T-helper 2 cell (primary cell): ENCODE measurements at regions not wholly inside any gene's neighbourhood (a gene's known extent, or its start where the extent isn't known, plus 50 kb on each side); places are given as distances from the start of the nearest gene placed in this dataset.
"Not testable (repeated sequence)": the region's sequence is repeated elsewhere in the genome, so short reads cannot be mapped to it uniquely, and the experiment has no call there.

ENCODE experiments used
- DNase-seq, 5 experiments: peaks; one replicate each; pipeline versions ENCODE4 v3.0.0 to v3.0.0-alpha.2; 2012 to 2022

DNA sequence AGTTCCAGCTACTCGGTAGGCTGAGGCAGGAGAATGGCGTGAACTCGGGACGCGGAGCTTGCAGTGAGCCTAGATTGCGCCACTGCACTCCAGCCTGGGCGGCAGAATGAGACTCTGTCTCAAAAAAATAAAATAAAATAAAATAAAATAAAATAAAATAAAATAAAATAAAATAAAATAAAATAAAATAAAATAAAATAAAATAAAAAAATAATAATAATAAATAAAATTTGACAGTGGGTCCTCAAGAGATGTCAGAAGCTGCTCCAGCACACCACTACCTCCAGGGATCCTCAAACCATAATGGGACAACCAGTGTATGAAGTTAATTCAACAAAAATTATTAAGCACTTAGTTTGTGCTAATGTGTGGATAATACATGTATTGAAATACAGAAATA lies 97.4 kb downstream of the SLC17A6 start:
- not testable (repeated sequence) for DNase-seq

DNA sequence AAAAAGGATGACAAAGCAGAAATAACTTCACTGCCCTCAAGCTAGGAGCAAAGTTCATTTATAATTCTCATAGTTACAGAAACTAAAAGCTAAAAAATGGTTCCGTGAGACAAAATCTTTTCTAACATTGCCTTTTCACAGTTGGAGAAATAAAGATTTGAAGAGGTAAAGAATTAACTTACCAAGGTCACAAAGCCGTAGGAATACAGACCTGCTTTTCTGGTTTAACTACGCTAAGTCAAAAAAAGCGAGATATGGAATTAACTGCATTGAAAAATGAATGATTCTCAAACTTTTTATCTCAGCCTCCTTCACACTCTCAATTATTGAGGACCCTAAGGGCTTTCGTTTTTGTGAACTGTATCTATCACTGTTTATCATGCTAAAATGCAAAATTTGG lies 95.3 kb downstream of the SLC17A6 start:
- DNase-seq: no peak

- DNase-seq: no peak
Measured at GRCh38 chr11:22433094-22433455, 94.9 kb downstream of the SLC17A6 start.

- peak in 1 of 5 experiments; percentile 7 for DNase-seq
Measured at GRCh38 chr11:22432291-22433093, 94.3 kb downstream of the SLC17A6 start.

DNA sequence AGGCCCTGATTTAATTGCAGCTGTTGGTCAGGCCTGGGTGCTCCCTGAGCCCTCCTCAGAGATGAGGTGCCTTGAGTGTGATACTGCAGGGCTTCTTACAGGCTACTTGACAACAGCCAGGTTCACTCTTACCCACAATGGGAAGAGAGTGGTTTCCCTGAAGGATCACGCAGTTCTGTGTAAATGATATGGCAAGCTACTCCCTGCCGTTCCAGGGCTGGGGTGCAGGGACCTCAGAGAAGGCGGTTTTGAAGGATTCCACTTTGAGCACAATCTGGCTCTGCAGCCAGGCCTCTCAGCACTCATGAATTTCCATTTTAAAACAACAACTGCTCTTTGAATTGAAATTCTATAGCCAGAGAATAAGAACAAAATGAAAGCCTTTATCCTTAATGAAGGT lies 92.9 kb downstream of the SLC17A6 start:
- no peak for DNase-seq

DNA sequence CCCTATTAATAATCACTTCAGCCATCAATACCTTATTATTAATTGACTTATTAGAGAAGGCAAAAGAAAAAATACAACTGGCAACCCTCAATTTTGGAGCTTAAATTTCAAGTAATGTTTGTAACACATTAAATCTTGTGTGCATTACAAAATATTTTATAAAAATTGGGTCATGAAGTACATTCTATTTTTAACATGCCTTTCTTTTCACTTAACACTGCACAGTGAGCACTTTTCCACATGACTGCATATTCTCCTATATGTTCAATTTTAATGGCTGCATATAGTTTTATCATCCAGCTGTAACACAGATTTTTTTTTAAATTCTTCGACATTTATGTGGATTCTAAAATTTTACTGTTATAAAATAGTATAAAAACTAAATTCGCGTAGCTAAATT lies 92.5 kb downstream of the SLC17A6 start:
- no peak for DNase-seq

DNA sequence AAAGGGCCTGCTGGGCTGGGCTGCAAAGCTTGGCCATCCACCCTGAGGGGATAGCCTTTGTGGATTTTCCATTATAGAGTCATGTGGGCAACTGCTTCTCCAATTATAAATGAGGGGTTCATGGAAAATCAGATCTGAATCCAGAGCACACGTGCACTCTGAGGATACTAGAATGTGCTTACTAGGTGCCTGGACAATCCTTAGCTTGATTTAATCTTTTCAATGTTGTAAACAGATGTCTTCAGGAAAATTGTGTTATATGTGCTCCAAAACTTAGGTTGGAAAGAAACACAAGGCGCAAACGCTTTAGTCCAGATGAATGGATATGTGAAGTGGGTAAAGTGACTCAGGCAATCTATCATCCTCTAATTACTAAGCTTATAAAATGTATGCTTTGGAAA lies 92.0 kb downstream of the SLC17A6 start:
- DNase-seq: no peak
